ENCODE measurements at regions not wholly inside any gene's neighbourhood (a gene's known extent, or its start where the extent isn't known, plus 50 kb on each side); places are given as distances from the start of the nearest gene placed in this dataset.

GRCh38 chr7:85479918-85480643 lies 293.2 kb upstream of the SEMA3D start:
- Histone ChIP-seq H3F3A (ENCODE audit: insufficient read depth, low read length, poor library complexity, severe bottlenecking) (no peaks in the 10 kb centered on the region), H3K79me2 (replicated peaks; ENCODE audit: insufficient read depth, low read length) (no peaks in the 10 kb centered on the region), H3K36me3 (ENCODE audit: insufficient read depth, low read length) (no peaks in the 10 kb centered on the region), H3K4me3 (ENCODE audit: low read length) (no peak overlapping the region), H3K9ac (ENCODE audit: low read length) (no peak overlapping the region), H3K4me2 (ENCODE audit: low read length) (no peak overlapping the region), H3K9me3 (ENCODE audit: low read length) (no peaks in the 10 kb centered on the region), H4K20me1 (ENCODE audit: insufficient read depth) (no peaks in the 10 kb centered on the region), H3K27ac (ENCODE audit: low read length) (no peak overlapping the region), H3K27me3 (ENCODE audit: insufficient read depth, low read depth, low read length) (no peaks in the 10 kb centered on the region), H2AFZ (ENCODE audit: low read depth, low read length) (no peak overlapping the region), H3K9me2 (ENCODE audit: insufficient read depth, low read length) (no peaks in the 10 kb centered on the region)
- TF ChIP-seq MXI1 (conservative IDR thresholded peaks at IDR 0.05; ENCODE audit: poor library complexity, severe bottlenecking) (no peak), CTCF (IDR thresholded peaks at IDR 0.05; ENCODE audit: poor library complexity, severe bottlenecking) (no peak), REST (IDR thresholded peaks at IDR 0.05; ENCODE audit: borderline replicate concordance) (no peak), RAD21 (conservative IDR thresholded peaks at IDR 0.05) (no peak), EP300 (conservative IDR thresholded peaks at IDR 0.05; ENCODE audit: poor library complexity, severe bottlenecking) (no peak), SMC3 (conservative IDR thresholded peaks at IDR 0.05; ENCODE audit: poor library complexity) (no peak), TAF1 (IDR thresholded peaks at IDR 0.05; ENCODE audit: low read depth) (no peak), EZH2 (IDR thresholded peaks at IDR 0.05; ENCODE audit: borderline replicate concordance, insufficient read depth, low read length, poor library complexity, severe bottlenecking) (no peak), POLR2AphosphoS5 (IDR thresholded peaks at IDR 0.05) (no peak)

- H2AFZ ChIP-seq (ENCODE audit: low read depth, low read length) = no peak overlapping the region
- no peaks in the 10 kb centered on the region for H3K9me2 ChIP-seq (ENCODE audit: insufficient read depth, low read length)
- H3K27me3 ChIP-seq (ENCODE audit: insufficient read depth, low read depth, low read length) = no peaks in the 10 kb centered on the region
- H3K79me2 ChIP-seq (replicated peaks; ENCODE audit: insufficient read depth, low read length) = no peaks in the 10 kb centered on the region
- H3F3A ChIP-seq (ENCODE audit: insufficient read depth, low read length, poor library complexity, severe bottlenecking) = no peaks in the 10 kb centered on the region
- no peaks in the 10 kb centered on the region for H3K9me3 ChIP-seq (ENCODE audit: low read length)
- H3K36me3 ChIP-seq (ENCODE audit: insufficient read depth, low read length) = no peaks in the 10 kb centered on the region
- H3K27ac ChIP-seq (ENCODE audit: low read length) = no peak overlapping the region
- no peak overlapping the region for H3K9ac ChIP-seq (ENCODE audit: low read length)
- H4K20me1 ChIP-seq (ENCODE audit: insufficient read depth) = no peaks in the 10 kb centered on the region
- H3K4me3 ChIP-seq (ENCODE audit: low read length) = no peak overlapping the region
- no peak for TF ChIP-seq EP300 (conservative IDR thresholded peaks at IDR 0.05; ENCODE audit: poor library complexity, severe bottlenecking)
- TF ChIP-seq TAF1 (IDR thresholded peaks at IDR 0.05; ENCODE audit: low read depth) = no peak
- no peak for TF ChIP-seq POLR2AphosphoS5 (IDR thresholded peaks at IDR 0.05)
- TF ChIP-seq EZH2 (IDR thresholded peaks at IDR 0.05; ENCODE audit: borderline replicate concordance, insufficient read depth, low read length, poor library complexity, severe bottlenecking) = no peak
- no peak for TF ChIP-seq SMC3 (conservative IDR thresholded peaks at IDR 0.05; ENCODE audit: poor library complexity)
- no peak for TF ChIP-seq RAD21 (conservative IDR thresholded peaks at IDR 0.05)
- TF ChIP-seq REST (IDR thresholded peaks at IDR 0.05; ENCODE audit: borderline replicate concordance) = no peak
- no peak for TF ChIP-seq CTCF (IDR thresholded peaks at IDR 0.05; ENCODE audit: poor library complexity, severe bottlenecking)
- no peak for TF ChIP-seq MXI1 (conservative IDR thresholded peaks at IDR 0.05; ENCODE audit: poor library complexity, severe bottlenecking)
- no peak overlapping the region for H3K4me2 ChIP-seq (ENCODE audit: low read length)
Measured at GRCh38 chr7:85478530-85478929, 291.7 kb upstream of the SEMA3D start.
